ENCODE measurements at regions not wholly inside any gene's neighbourhood (a gene's known extent, or its start where the extent isn't known, plus 50 kb on each side); places are given as distances from the start of the nearest gene placed in this dataset.
"Not testable (repeated sequence)": the region's sequence is repeated elsewhere in the genome, so short reads cannot be mapped to it uniquely, and the experiment has no call there.

GRCh38 chr15:37425541-37425940 lies 325.2 kb upstream of the MEIS2 start:
- TF ChIP-seq CTCF (conservative IDR thresholded peaks at IDR 0.05 in 1 of 2, IDR thresholded peaks at IDR 0.05 in 1 of 2; ENCODE audit: low read depth in 1 of 2, low read length in 2 of 2) (no peak), EZH2 (IDR thresholded peaks at IDR 0.05; ENCODE audit: low read length, missing control alignments) (no peak)

DNA sequence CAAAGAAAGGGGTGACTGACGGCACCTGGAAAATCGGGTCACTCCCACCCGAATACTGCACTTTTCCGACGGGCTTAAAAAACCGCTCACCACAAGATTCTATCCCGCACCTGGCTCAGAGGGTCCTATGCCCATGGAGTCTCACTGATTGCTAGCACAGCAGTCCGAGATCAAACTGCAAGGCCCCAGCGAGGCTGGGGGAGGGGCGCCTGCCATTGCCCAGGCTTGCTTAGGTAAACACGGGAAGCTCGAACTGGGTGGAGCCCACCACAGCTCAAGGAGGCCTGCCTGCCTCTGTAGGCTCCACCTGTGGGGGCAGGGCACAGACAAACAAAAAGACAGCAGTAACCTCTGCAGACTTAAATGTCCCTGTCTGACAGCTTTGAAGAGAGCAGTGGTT lies 327.0 kb upstream of the MEIS2 start:
- H4K20me1 ChIP-seq (ENCODE audit: control insufficient read depth, extremely low read depth, insufficient read depth, low read length); DNase-seq (ENCODE audit: low read depth in 2 of 2); H3K4me2 ChIP-seq (ENCODE audit: extremely low read depth, insufficient read depth, low read length); H3K9me3 ChIP-seq (ENCODE audit: control insufficient read depth, insufficient read depth, low read depth, low read length); H3K4me1 ChIP-seq (ENCODE audit: control insufficient read depth, extremely low read depth, insufficient read depth, low read length); H3K27me3 ChIP-seq (ENCODE audit: control insufficient read depth, insufficient read depth, low read length); H2AFZ ChIP-seq (ENCODE audit: low read length); H3K4me3 ChIP-seq (replicated peaks in 1 of 4; ENCODE audit: control extremely low read depth in 1 of 4, insufficient read depth in 1 of 4, low read depth in 3 of 4, low read length in 4 of 4); H3K9ac ChIP-seq (ENCODE audit: insufficient read depth, low read length); H3K36me3 ChIP-seq (ENCODE audit: control insufficient read depth, insufficient read depth, low read length); H3K27ac ChIP-seq (ENCODE audit: insufficient read depth, low read length); H3K79me2 ChIP-seq (ENCODE audit: control insufficient read depth, insufficient read depth, low read length): not testable (repeated sequence)

More at GRCh38 chr15:37425541-37425940, 325.2 kb upstream of the MEIS2 start:
- no peaks in the 10 kb centered on the region for H3K4me1 ChIP-seq (ENCODE audit: control insufficient read depth, extremely low read depth, insufficient read depth, low read length)
- no peak overlapping the region for H3K9ac ChIP-seq (ENCODE audit: insufficient read depth, low read length)
- H2AFZ ChIP-seq (ENCODE audit: low read length), result no peak overlapping the region
- no peaks in the 10 kb centered on the region for H3K79me2 ChIP-seq (ENCODE audit: control insufficient read depth, insufficient read depth, low read length)
- no peaks in the 10 kb centered on the region for H4K20me1 ChIP-seq (ENCODE audit: control insufficient read depth, extremely low read depth, insufficient read depth, low read length)
- no peak overlapping the region for H3K27ac ChIP-seq (ENCODE audit: insufficient read depth, low read length)
- DNase-seq (ENCODE audit: low read depth in 2 of 2), result peak in 1 of 2 donors; percentile 57
- no peaks in the 10 kb centered on the region for H3K36me3 ChIP-seq (ENCODE audit: control insufficient read depth, insufficient read depth, low read length)
- no peaks in the 10 kb centered on the region for H3K27me3 ChIP-seq (ENCODE audit: control insufficient read depth, insufficient read depth, low read length)
- no peak overlapping the region for H3K4me2 ChIP-seq (ENCODE audit: extremely low read depth, insufficient read depth, low read length)
- H3K4me3 ChIP-seq (replicated peaks in 1 of 4; ENCODE audit: control extremely low read depth in 1 of 4, insufficient read depth in 1 of 4, low read depth in 3 of 4, low read length in 4 of 4), result no peak overlapping the region
- no peaks in the 10 kb centered on the region for H3K9me3 ChIP-seq (ENCODE audit: control insufficient read depth, insufficient read depth, low read depth, low read length)

DNA sequence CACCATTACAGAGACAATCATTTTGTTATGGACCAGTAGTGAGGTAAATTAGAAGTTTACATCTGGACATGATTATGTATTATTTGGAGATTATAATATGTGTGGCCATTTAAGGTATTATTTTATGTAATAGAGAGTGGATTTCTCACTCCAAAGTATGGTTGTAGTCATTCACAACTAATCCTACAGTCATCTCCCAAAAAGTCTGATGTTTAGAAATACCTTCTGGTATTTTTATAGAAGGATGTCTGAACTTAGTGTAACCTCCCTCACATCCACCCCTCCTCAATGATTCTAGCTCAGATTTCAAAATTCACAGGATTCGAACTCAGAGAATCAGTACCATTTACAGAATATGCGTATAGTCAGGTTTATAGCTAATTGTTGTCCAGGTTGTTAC lies 346.6 kb upstream of the MEIS2 start:
- Histone ChIP-seq H2AFZ (ENCODE audit: low read length) (no peak overlapping the region), H3K79me2 (ENCODE audit: control insufficient read depth, insufficient read depth, low read length) (no peaks in the 10 kb centered on the region), H4K20me1 (ENCODE audit: control insufficient read depth, extremely low read depth, insufficient read depth, low read length) (no peaks in the 10 kb centered on the region), H3K4me1 (ENCODE audit: control insufficient read depth, extremely low read depth, insufficient read depth, low read length) (no peaks in the 10 kb centered on the region), H3K27ac (ENCODE audit: insufficient read depth, low read length) (no peak overlapping the region), H3K9me3 (ENCODE audit: control insufficient read depth, insufficient read depth, low read depth, low read length) (no peaks in the 10 kb centered on the region), H3K27me3 (ENCODE audit: control insufficient read depth, insufficient read depth, low read length) (no peaks in the 10 kb centered on the region), H3K36me3 (ENCODE audit: control insufficient read depth, insufficient read depth, low read length) (no peaks in the 10 kb centered on the region), H3K4me2 (ENCODE audit: extremely low read depth, insufficient read depth, low read length) (no peak overlapping the region), H3K4me3 (replicated peaks in 1 of 4; ENCODE audit: control extremely low read depth in 1 of 4, insufficient read depth in 1 of 4, low read depth in 3 of 4, low read length in 4 of 4) (no peak overlapping the region), H3K9ac (ENCODE audit: insufficient read depth, low read length) (no peak overlapping the region)
- TF ChIP-seq EZH2 (IDR thresholded peaks at IDR 0.05; ENCODE audit: low read length, missing control alignments), result no peak
- no peak for DNase-seq (ENCODE audit: low read depth in 2 of 2)

DNA sequence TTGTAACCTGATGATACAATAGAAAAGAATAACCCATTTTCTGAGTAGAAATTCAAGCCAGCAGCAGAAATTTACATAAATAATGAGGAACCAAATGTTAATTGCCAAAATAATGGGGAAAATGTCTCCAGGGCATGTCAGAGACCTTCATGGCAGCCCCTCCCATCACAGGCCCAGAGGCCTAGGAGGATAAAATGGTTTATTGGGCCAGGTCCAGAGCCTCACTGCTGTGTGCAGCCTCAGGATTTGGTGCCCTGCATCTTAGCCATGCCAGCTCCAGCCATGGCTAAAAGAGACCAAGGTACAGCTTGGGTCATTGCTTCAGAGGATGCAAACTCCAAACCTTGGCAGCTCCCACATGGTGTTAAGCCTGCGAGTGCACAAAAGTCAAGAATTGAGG lies 352.1 kb upstream of the MEIS2 start:
- Histone ChIP-seq H3K36me3 (ENCODE audit: control insufficient read depth, insufficient read depth, low read length) (no peaks in the 10 kb centered on the region), H3K79me2 (ENCODE audit: control insufficient read depth, insufficient read depth, low read length) (no peaks in the 10 kb centered on the region), H3K4me3 (replicated peaks in 1 of 4; ENCODE audit: control extremely low read depth in 1 of 4, insufficient read depth in 1 of 4, low read depth in 3 of 4, low read length in 4 of 4) (no peak overlapping the region), H2AFZ (ENCODE audit: low read length) (no peak overlapping the region), H3K4me2 (ENCODE audit: extremely low read depth, insufficient read depth, low read length) (no peak overlapping the region), H4K20me1 (ENCODE audit: control insufficient read depth, extremely low read depth, insufficient read depth, low read length) (no peaks in the 10 kb centered on the region), H3K9me3 (ENCODE audit: control insufficient read depth, insufficient read depth, low read depth, low read length) (no peaks in the 10 kb centered on the region), H3K9ac (ENCODE audit: insufficient read depth, low read length) (no peak overlapping the region), H3K27ac (ENCODE audit: insufficient read depth, low read length) (no peak overlapping the region), H3K27me3 (ENCODE audit: control insufficient read depth, insufficient read depth, low read length) (no peaks in the 10 kb centered on the region), H3K4me1 (ENCODE audit: control insufficient read depth, extremely low read depth, insufficient read depth, low read length) (no peaks in the 10 kb centered on the region)
- DNase-seq (ENCODE audit: low read depth in 2 of 2), result no peak
- TF ChIP-seq EZH2 (IDR thresholded peaks at IDR 0.05; ENCODE audit: low read length, missing control alignments), result no peak
- TF ChIP-seq CTCF (conservative IDR thresholded peaks at IDR 0.05 in 1 of 2, IDR thresholded peaks at IDR 0.05 in 1 of 2; ENCODE audit: low read depth in 1 of 2, low read length in 2 of 2), result no peak

Data from fibroblast of lung (primary cell).